ENCODE measurements at regions not wholly inside any gene's neighbourhood (a gene's known extent, or its start where the extent isn't known, plus 50 kb on each side); places are given as distances from the start of the nearest gene placed in this dataset.
A peak's percentile ranks its signal among the peaks of the same experiment; 100 is the strongest.

DNA sequence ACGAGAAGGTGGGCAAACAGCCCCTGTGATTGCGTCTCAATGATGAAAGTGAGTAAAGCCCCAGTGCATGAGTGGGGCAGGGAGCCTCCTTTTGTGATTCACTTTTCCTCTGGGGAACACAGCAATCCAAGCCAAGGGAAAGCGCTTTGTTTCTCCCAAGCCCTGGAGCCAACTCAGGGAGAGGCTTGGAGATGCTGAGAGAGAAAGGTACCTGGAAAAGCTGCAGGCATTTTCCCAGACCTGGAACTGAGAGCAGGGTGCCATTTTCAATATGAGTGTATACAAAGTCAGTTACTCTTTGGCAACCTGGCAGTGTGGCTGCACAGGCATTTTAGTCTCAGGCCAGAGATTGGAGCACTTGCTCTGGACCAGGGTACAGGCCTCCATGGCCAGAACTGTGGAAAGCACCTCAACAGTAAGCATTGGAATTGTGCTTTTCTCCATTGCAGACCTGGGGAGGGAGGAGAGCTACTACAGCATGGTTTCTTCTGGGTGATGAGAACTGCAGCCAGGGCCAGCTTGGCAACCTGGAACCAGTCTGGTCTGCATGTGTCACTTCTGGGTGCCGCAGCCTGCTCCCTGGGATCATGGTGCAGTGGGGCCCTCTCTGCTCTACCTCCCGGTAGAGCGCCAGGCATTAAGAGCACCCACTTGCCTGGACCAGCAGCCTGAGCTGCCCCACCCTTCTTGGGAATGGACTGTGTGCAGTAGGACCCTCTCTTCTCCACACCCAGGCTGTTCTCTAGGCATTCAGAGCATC is 89.0 kb upstream of the CDH5 start:
- H3K9me2 ChIP-seq (replicated peaks; ENCODE audit: low read length): no peaks in the 10 kb centered on the region
- ATAC-seq (no peak), DNase-seq (no peak)
- TF ChIP-seq EZH2 (IDR thresholded peaks at IDR 0.05; ENCODE audit: low read length, unreplicated experiment) (no peak), EZH2phosphoT487 (IDR thresholded peaks at IDR 0.05; ENCODE audit: borderline replicate concordance, low read length) (no peak)
- TF ChIP-seq, protein P1, sequence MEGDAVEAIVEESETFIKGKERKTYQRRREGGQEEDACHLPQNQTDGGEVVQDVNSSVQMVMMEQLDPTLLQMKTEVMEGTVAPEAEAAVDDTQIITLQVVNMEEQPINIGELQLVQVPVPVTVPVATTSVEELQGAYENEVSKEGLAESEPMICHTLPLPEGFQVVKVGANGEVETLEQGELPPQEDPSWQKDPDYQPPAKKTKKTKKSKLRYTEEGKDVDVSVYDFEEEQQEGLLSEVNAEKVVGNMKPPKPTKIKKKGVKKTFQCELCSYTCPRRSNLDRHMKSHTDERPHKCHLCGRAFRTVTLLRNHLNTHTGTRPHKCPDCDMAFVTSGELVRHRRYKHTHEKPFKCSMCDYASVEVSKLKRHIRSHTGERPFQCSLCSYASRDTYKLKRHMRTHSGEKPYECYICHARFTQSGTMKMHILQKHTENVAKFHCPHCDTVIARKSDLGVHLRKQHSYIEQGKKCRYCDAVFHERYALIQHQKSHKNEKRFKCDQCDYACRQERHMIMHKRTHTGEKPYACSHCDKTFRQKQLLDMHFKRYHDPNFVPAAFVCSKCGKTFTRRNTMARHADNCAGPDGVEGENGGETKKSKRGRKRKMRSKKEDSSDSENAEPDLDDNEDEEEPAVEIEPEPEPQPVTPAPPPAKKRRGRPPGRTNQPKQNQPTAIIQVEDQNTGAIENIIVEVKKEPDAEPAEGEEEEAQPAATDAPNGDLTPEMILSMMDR (conservative IDR thresholded peaks at IDR 0.05; ENCODE audit: low read depth, low read length): no peak
- no peaks in the 10 kb centered on the region for H4K20me1 ChIP-seq (ENCODE audit: low read length)
- no TSS peak for BruUV-seq (replicated peaks)
- H3K36me3 ChIP-seq (ENCODE audit: low read depth, low read length): no peaks in the 10 kb centered on the region
- no peaks in the 10 kb centered on the region for H3K79me2 ChIP-seq (ENCODE audit: low read length)
- no peak overlapping the region for H2AFZ ChIP-seq (ENCODE audit: low read length)
- 0 out of 2 replicates have a peak, but pooled peaks cover 4% of the 10 kb centered on the region for H3K9me3 ChIP-seq (ENCODE audit: low read length)
- no peaks in the 10 kb centered on the region for H3K27me3 ChIP-seq (ENCODE audit: low read length)
- H3K4me1 ChIP-seq (ENCODE audit: insufficient read depth, low read length): peaks cover 34% of the 10 kb centered on the region
- H3K27ac ChIP-seq (ENCODE audit: low read length): peak overlapping the region; percentile 100
- intact Hi-C loops (cut with micrococcal nuclease): loop anchor here (10.0 kb wide), 2 partner anchors 623 to 863 kb away; no protein-coding TSS in a partner anchor
- H3K4me3 ChIP-seq (ENCODE audit: low read length): no peak overlapping the region
- ChIA-PET POLR2A (ENCODE audit: unreplicated experiment) (no interaction called here), CTCF (no interaction called here)
- H3K4me2 ChIP-seq (ENCODE audit: low read length): peak overlapping the region; percentile 65
- peak overlapping the region; percentile 48; the same call in 1 of the 2 replicates for H3K9ac ChIP-seq (ENCODE audit: low read length)
- H3F3A ChIP-seq (ENCODE audit: low read length, unreplicated experiment): no peaks in the 10 kb centered on the region

DNA sequence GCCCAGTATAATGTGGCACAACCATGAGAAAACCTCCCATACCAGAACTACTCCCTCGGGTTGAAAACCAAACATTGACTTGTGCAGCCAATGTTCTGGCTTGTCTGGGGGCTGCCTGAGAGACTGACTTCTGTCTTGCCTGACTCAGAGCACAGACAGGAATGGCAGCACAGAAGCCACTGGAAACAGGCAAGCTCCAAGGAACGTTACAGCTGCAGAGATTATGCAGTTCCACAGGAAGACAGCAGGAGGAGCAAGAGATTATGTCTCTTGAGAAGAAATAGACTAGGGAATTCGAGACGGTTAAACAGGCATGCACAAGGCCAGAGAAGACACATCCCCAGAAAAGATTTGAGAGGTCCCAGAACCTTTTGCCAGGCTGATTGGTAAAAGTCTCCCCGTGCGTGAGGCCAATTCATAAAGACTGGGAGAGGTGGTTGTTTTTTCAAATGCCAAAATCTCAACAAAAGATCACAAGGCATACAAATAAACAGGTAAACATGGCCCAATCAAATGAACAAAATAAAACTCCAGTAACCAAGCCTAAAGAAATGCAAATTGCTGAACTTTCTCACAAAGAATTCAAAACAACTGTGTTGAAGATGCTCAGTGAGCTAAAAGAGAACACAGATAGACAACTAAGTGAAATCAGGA is 90.6 kb upstream of the CDH5 start:
- BruUV-seq (replicated peaks): no TSS peak
- intact Hi-C loops (cut with micrococcal nuclease): loop anchor here (1.0 to 10.0 kb wide), 4 partner anchors 39 to 861 kb away; no protein-coding TSS in a partner anchor
- DNase-seq (peak; percentile 80), ATAC-seq (no peak; the same call in 1 of the 2 replicates)
- peaks cover 47% of the 10 kb centered on the region for H3K4me1 ChIP-seq (ENCODE audit: insufficient read depth, low read length)
- 0 out of 2 replicates have a peak, but pooled peaks cover 4% of the 10 kb centered on the region for H3K9me3 ChIP-seq (ENCODE audit: low read length)
- H2AFZ ChIP-seq (ENCODE audit: low read length): no peak overlapping the region
- H3K4me3 ChIP-seq (ENCODE audit: low read length): no peak overlapping the region
- ChIA-PET POLR2A (ENCODE audit: unreplicated experiment) (no interaction called here), CTCF (interaction anchor here (0.5 to 0.6 kb wide), 2 partner anchors 101 to 309 kb away, joined by 3 to 4 read pairs; no protein-coding TSS in a partner anchor)
- H3K9me2 ChIP-seq (replicated peaks; ENCODE audit: low read length): no peaks in the 10 kb centered on the region
- H4K20me1 ChIP-seq (ENCODE audit: low read length): no peaks in the 10 kb centered on the region
- no peaks in the 10 kb centered on the region for H3K79me2 ChIP-seq (ENCODE audit: low read length)
- no peaks in the 10 kb centered on the region for H3F3A ChIP-seq (ENCODE audit: low read length, unreplicated experiment)
- H3K9ac ChIP-seq (ENCODE audit: low read length): no peak overlapping the region
- H3K4me2 ChIP-seq (ENCODE audit: low read length): no peak overlapping the region
- no peaks in the 10 kb centered on the region for H3K36me3 ChIP-seq (ENCODE audit: low read depth, low read length)
- TF ChIP-seq EZH2 (IDR thresholded peaks at IDR 0.05; ENCODE audit: low read length, unreplicated experiment) (no peak), EZH2phosphoT487 (IDR thresholded peaks at IDR 0.05; ENCODE audit: borderline replicate concordance, low read length) (no peak)
- TF ChIP-seq, protein P1 (conservative IDR thresholded peaks at IDR 0.05; ENCODE audit: low read depth, low read length): peak; percentile 63
- no peak overlapping the region for H3K27ac ChIP-seq (ENCODE audit: low read length)
- H3K27me3 ChIP-seq (ENCODE audit: low read length): no peaks in the 10 kb centered on the region
